ENCODE measurements at regions not wholly inside any gene's neighbourhood (a gene's known extent, or its start where the extent isn't known, plus 50 kb on each side); places are given as distances from the start of the nearest gene placed in this dataset.
"Not testable (repeated sequence)": the region's sequence is repeated elsewhere in the genome, so short reads cannot be mapped to it uniquely, and the experiment has no call there.

- Histone ChIP-seq H3K27ac (ENCODE audit: insufficient read depth, low read depth, low read length, poor library complexity, severe bottlenecking) (no peak overlapping the region), H3K4me1 (ENCODE audit: control insufficient read depth, insufficient read depth, low read length) (no peaks in the 10 kb centered on the region), H3K36me3 (ENCODE audit: control insufficient read depth, insufficient read depth, low read length) (no peaks in the 10 kb centered on the region), H3K4me3 (ENCODE audit: insufficient read depth, low read depth, low read length) (no peak overlapping the region), H3K9me3 (ENCODE audit: control insufficient read depth, low read length) (no peaks in the 10 kb centered on the region), H3K27me3 (ENCODE audit: control insufficient read depth, insufficient read depth, low read length, poor library complexity, severe bottlenecking) (no peaks in the 10 kb centered on the region)
- WGBS, 2 experiments = 87 to 89% methylated on average over 3 of the region's 3 CpGs
Observed at GRCh38 chr12:65670775-65671174, 153.5 kb upstream of the HMGA2 start.

GRCh38 chr12:65672441-65672840, 151.8 kb upstream of the HMGA2 start:
- no peaks in the 10 kb centered on the region for H3K36me3 ChIP-seq (ENCODE audit: control insufficient read depth, insufficient read depth, low read length)
- no peak overlapping the region for H3K27ac ChIP-seq (ENCODE audit: insufficient read depth, low read depth, low read length, poor library complexity, severe bottlenecking)
- H3K9me3 ChIP-seq (ENCODE audit: control insufficient read depth, low read length) = no peaks in the 10 kb centered on the region
- H3K27me3 ChIP-seq (ENCODE audit: control insufficient read depth, insufficient read depth, low read length, poor library complexity, severe bottlenecking) = no peaks in the 10 kb centered on the region
- no peak overlapping the region for H3K4me3 ChIP-seq (ENCODE audit: insufficient read depth, low read depth, low read length)
- H3K4me1 ChIP-seq (ENCODE audit: control insufficient read depth, insufficient read depth, low read length) = no peaks in the 10 kb centered on the region
- 78 to 83% methylated on average over 4 of the region's 4 CpGs for WGBS, 2 experiments

GRCh38 chr12:65673156-65673690, 151.1 kb upstream of the HMGA2 start:
- Histone ChIP-seq H3K36me3 (ENCODE audit: control insufficient read depth, insufficient read depth, low read length) (no peaks in the 10 kb centered on the region), H3K4me3 (ENCODE audit: insufficient read depth, low read depth, low read length) (no peak overlapping the region), H3K27ac (ENCODE audit: insufficient read depth, low read depth, low read length, poor library complexity, severe bottlenecking) (no peak overlapping the region), H3K9me3 (ENCODE audit: control insufficient read depth, low read length) (no peaks in the 10 kb centered on the region), H3K4me1 (ENCODE audit: control insufficient read depth, insufficient read depth, low read length) (no peaks in the 10 kb centered on the region), H3K27me3 (ENCODE audit: control insufficient read depth, insufficient read depth, low read length, poor library complexity, severe bottlenecking) (no peaks in the 10 kb centered on the region)

GRCh38 chr12:65673732-65674131, 150.6 kb upstream of the HMGA2 start:
- Histone ChIP-seq H3K4me3 (ENCODE audit: insufficient read depth, low read depth, low read length) (no peak overlapping the region), H3K36me3 (ENCODE audit: control insufficient read depth, insufficient read depth, low read length) (no peaks in the 10 kb centered on the region), H3K27ac (ENCODE audit: insufficient read depth, low read depth, low read length, poor library complexity, severe bottlenecking) (no peak overlapping the region), H3K27me3 (ENCODE audit: control insufficient read depth, insufficient read depth, low read length, poor library complexity, severe bottlenecking) (no peaks in the 10 kb centered on the region), H3K9me3 (ENCODE audit: control insufficient read depth, low read length) (no peaks in the 10 kb centered on the region), H3K4me1 (ENCODE audit: control insufficient read depth, insufficient read depth, low read length) (no peaks in the 10 kb centered on the region)

- Histone ChIP-seq H3K27me3 (ENCODE audit: control insufficient read depth, insufficient read depth, low read length, poor library complexity, severe bottlenecking) (no peaks in the 10 kb centered on the region), H3K9me3 (ENCODE audit: control insufficient read depth, low read length) (no peaks in the 10 kb centered on the region), H3K4me1 (ENCODE audit: control insufficient read depth, insufficient read depth, low read length) (no peaks in the 10 kb centered on the region), H3K4me3 (ENCODE audit: insufficient read depth, low read depth, low read length) (no peak overlapping the region), H3K36me3 (ENCODE audit: control insufficient read depth, insufficient read depth, low read length) (no peaks in the 10 kb centered on the region), H3K27ac (ENCODE audit: insufficient read depth, low read depth, low read length, poor library complexity, severe bottlenecking) (no peak overlapping the region)
- 100% methylated on average over 1 of the region's 1 CpG for WGBS, 2 experiments
Observed at GRCh38 chr12:65675141-65675621, 149.1 kb upstream of the HMGA2 start.

- H3K9me3 ChIP-seq (ENCODE audit: control insufficient read depth, low read length); H3K4me3 ChIP-seq (ENCODE audit: insufficient read depth, low read depth, low read length); H3K4me1 ChIP-seq (ENCODE audit: control insufficient read depth, insufficient read depth, low read length); H3K27ac ChIP-seq (ENCODE audit: insufficient read depth, low read depth, low read length, poor library complexity, severe bottlenecking); H3K36me3 ChIP-seq (ENCODE audit: control insufficient read depth, insufficient read depth, low read length); H3K27me3 ChIP-seq (ENCODE audit: control insufficient read depth, insufficient read depth, low read length, poor library complexity, severe bottlenecking): not testable (repeated sequence)
- 93 to 100% methylated on average over 3 of the region's 4 CpGs for WGBS, 2 experiments
Observed at GRCh38 chr12:65678172-65678571, 146.1 kb upstream of the HMGA2 start.

- WGBS, 2 experiments = 88% methylated on average over 1 of the region's 1 CpG; no CpG with 5 or more reads in 1 of the 2 experiments
Observed at GRCh38 chr12:65681226-65681625, 143.1 kb upstream of the HMGA2 start.

GRCh38 chr12:65682112-65682511, 142.2 kb upstream of the HMGA2 start:
- Histone ChIP-seq H3K4me1 (ENCODE audit: control insufficient read depth, insufficient read depth, low read length) (no peaks in the 10 kb centered on the region), H3K4me3 (ENCODE audit: insufficient read depth, low read depth, low read length) (no peak overlapping the region), H3K27me3 (ENCODE audit: control insufficient read depth, insufficient read depth, low read length, poor library complexity, severe bottlenecking) (no peaks in the 10 kb centered on the region), H3K9me3 (ENCODE audit: control insufficient read depth, low read length) (no peaks in the 10 kb centered on the region), H3K27ac (ENCODE audit: insufficient read depth, low read depth, low read length, poor library complexity, severe bottlenecking) (no peak overlapping the region), H3K36me3 (ENCODE audit: control insufficient read depth, insufficient read depth, low read length) (no peaks in the 10 kb centered on the region)
- 47 to 65% methylated on average over 2 to 3 of the region's 3 CpGs for WGBS, 2 experiments

More at GRCh38 chr12:65681226-65681625, 143.1 kb upstream of the HMGA2 start:
- Histone ChIP-seq H3K27me3 (ENCODE audit: control insufficient read depth, insufficient read depth, low read length, poor library complexity, severe bottlenecking) (no peaks in the 10 kb centered on the region), H3K4me1 (ENCODE audit: control insufficient read depth, insufficient read depth, low read length) (no peaks in the 10 kb centered on the region), H3K27ac (ENCODE audit: insufficient read depth, low read depth, low read length, poor library complexity, severe bottlenecking) (no peak overlapping the region), H3K36me3 (ENCODE audit: control insufficient read depth, insufficient read depth, low read length) (no peaks in the 10 kb centered on the region), H3K9me3 (ENCODE audit: control insufficient read depth, low read length) (no peaks in the 10 kb centered on the region), H3K4me3 (ENCODE audit: insufficient read depth, low read depth, low read length) (no peak overlapping the region)

- Histone ChIP-seq H3K9me3 (ENCODE audit: control insufficient read depth, low read length) (no peaks in the 10 kb centered on the region), H3K27ac (ENCODE audit: insufficient read depth, low read depth, low read length, poor library complexity, severe bottlenecking) (no peak overlapping the region), H3K4me3 (ENCODE audit: insufficient read depth, low read depth, low read length) (no peak overlapping the region), H3K4me1 (ENCODE audit: control insufficient read depth, insufficient read depth, low read length) (no peaks in the 10 kb centered on the region), H3K27me3 (ENCODE audit: control insufficient read depth, insufficient read depth, low read length, poor library complexity, severe bottlenecking) (no peaks in the 10 kb centered on the region), H3K36me3 (ENCODE audit: control insufficient read depth, insufficient read depth, low read length) (no peaks in the 10 kb centered on the region)
- WGBS, 2 experiments = 88 to 89% methylated on average over 2 of the region's 2 CpGs
Observed at GRCh38 chr12:65684906-65685305, 139.4 kb upstream of the HMGA2 start.

- Histone ChIP-seq H3K4me1 (ENCODE audit: control insufficient read depth, insufficient read depth, low read length) (no peaks in the 10 kb centered on the region), H3K9me3 (ENCODE audit: control insufficient read depth, low read length) (no peaks in the 10 kb centered on the region), H3K27ac (ENCODE audit: insufficient read depth, low read depth, low read length, poor library complexity, severe bottlenecking) (no peak overlapping the region), H3K4me3 (ENCODE audit: insufficient read depth, low read depth, low read length) (no peak overlapping the region), H3K36me3 (ENCODE audit: control insufficient read depth, insufficient read depth, low read length) (no peaks in the 10 kb centered on the region), H3K27me3 (ENCODE audit: control insufficient read depth, insufficient read depth, low read length, poor library complexity, severe bottlenecking) (no peaks in the 10 kb centered on the region)
- WGBS, 2 experiments = 76 to 86% methylated on average over 3 to 4 of the region's 4 CpGs
Observed at GRCh38 chr12:65685514-65685913, 138.8 kb upstream of the HMGA2 start.

GRCh38 chr12:65689508-65689907, 134.8 kb upstream of the HMGA2 start:
- no peak overlapping the region for H3K4me3 ChIP-seq (ENCODE audit: insufficient read depth, low read depth, low read length)
- H3K27ac ChIP-seq (ENCODE audit: insufficient read depth, low read depth, low read length, poor library complexity, severe bottlenecking) = no peak overlapping the region
- H3K36me3 ChIP-seq (ENCODE audit: control insufficient read depth, insufficient read depth, low read length) = no peaks in the 10 kb centered on the region
- WGBS, 2 experiments = 94 to 96% methylated on average over 1 to 2 of the region's 2 CpGs
- H3K4me1 ChIP-seq (ENCODE audit: control insufficient read depth, insufficient read depth, low read length) = no peaks in the 10 kb centered on the region
- H3K9me3 ChIP-seq (ENCODE audit: control insufficient read depth, low read length) = no peaks in the 10 kb centered on the region
- H3K27me3 ChIP-seq (ENCODE audit: control insufficient read depth, insufficient read depth, low read length, poor library complexity, severe bottlenecking) = no peaks in the 10 kb centered on the region

All from ectodermal cell (in vitro differentiated cells).